Neural cell (in vitro differentiated cells): ENCODE measurements at regions not wholly inside any gene's neighbourhood (a gene's known extent, or its start where the extent isn't known, plus 50 kb on each side); places are given as distances from the start of the nearest gene placed in this dataset.

Source experiments
- H2AFZ ChIP-seq: fragments of 200-600, 300-800 bp; sonication (generic), shearing (Covaris generic); 2 replicates; pipeline ENCODE4 v1.6.0; 2014; ENCODE audit warnings: low read depth, mild to moderate bottlenecking, antibody characterized with exemption, low read length, moderate library complexity
- H3F3A ChIP-seq: fragments of 200-600 bp; shearing (Covaris generic); 2 replicates; pipeline ENCODE4 v1.6.1; 2016; ENCODE audit warnings: mild to moderate bottlenecking, moderate library complexity, mixed read lengths, antibody characterized with exemption, low read length; ENCODE audit not compliant: insufficient read depth, poor library complexity, severe bottlenecking
- H3K27ac ChIP-seq: fragments of 200-600, 300-800 bp; sonication (generic), shearing (Covaris generic); 2 replicates; pipeline ENCODE4 v1.5.1; 2014; ENCODE audit warnings: mild to moderate bottlenecking, low read length, moderate library complexity
- H3K27me3 ChIP-seq: fragments of 300-800, 200-600 bp; sonication (generic), shearing (Covaris generic); 2 replicates; pipeline ENCODE4 v1.6.0; 2014; ENCODE audit warnings: mild to moderate bottlenecking, low read depth, low read length, moderate library complexity; ENCODE audit not compliant: insufficient read depth
- H3K36me3 ChIP-seq: fragments of 300-800, 200-600 bp; sonication (generic), shearing (Covaris generic); 2 replicates; pipeline ENCODE4 v1.5.1; 2014; ENCODE audit warnings: mild to moderate bottlenecking, antibody characterized with exemption, low read length, moderate library complexity; ENCODE audit not compliant: insufficient read depth
- H3K4me2 ChIP-seq: fragments of 300-800, 200-600 bp; sonication (generic), shearing (Covaris generic); 2 replicates; pipeline ENCODE4 v1.6.0; 2014; ENCODE audit warnings: mild to moderate bottlenecking, low read length
- H3K4me3 ChIP-seq: fragments of 300-800, 200-600 bp; sonication (generic), shearing (Covaris generic); 2 replicates; pipeline ENCODE4 v1.5.1; 2014; ENCODE audit warnings: mild to moderate bottlenecking, low read length, moderate library complexity
- H3K79me2 ChIP-seq: fragments of 200-600 bp; shearing (Covaris generic); replicated peaks from 2 replicates; pipeline ENCODE4 v1.6.0; 2014; ENCODE audit warnings: mild to moderate bottlenecking, low read length, moderate library complexity; ENCODE audit not compliant: insufficient read depth
- H3K9ac ChIP-seq: fragments of 300-800, 200-600 bp; sonication (generic), shearing (Covaris generic); 2 replicates; pipeline ENCODE4 v1.6.1; 2016; ENCODE audit warnings: mild to moderate bottlenecking, low read length, mixed read lengths
- H3K9me2 ChIP-seq: fragments of 200-600 bp; shearing (Covaris generic); 2 replicates; pipeline ENCODE4 v1.6.1; 2016; ENCODE audit warnings: mild to moderate bottlenecking, low read length, mixed read lengths; ENCODE audit not compliant: insufficient read depth
- H3K9me3 ChIP-seq: fragments of 200-600, 300-800 bp; sonication (generic), shearing (Covaris generic); 2 replicates; pipeline ENCODE4 v1.6.1; 2016; ENCODE audit warnings: mild to moderate bottlenecking, mixed run types, low read length, moderate library complexity, mixed read lengths
- H4K20me1 ChIP-seq: fragments of 200-600 bp; shearing (Covaris generic); 2 replicates; pipeline ENCODE4 v1.6.1; 2016; ENCODE audit warnings: mild to moderate bottlenecking, mixed run types; ENCODE audit not compliant: insufficient read depth
- EP300 ChIP-seq: fragments of 450-650 bp; conservative IDR thresholded peaks from 2 replicates; pipeline ENCODE4 v1.6.1; 2014; ENCODE audit warnings: antibody characterized with exemption, mild to moderate bottlenecking, moderate library complexity; ENCODE audit not compliant: poor library complexity, severe bottlenecking
- EZH2 ChIP-seq: fragments of 200-600, 300-800 bp; shearing (Covaris generic), sonication (generic); IDR thresholded peaks from 2 replicates; pipeline ENCODE4 v1.6.1; 2014; ENCODE audit warnings: antibody characterized with exemption, low read length, borderline replicate concordance, mild to moderate bottlenecking; ENCODE audit not compliant: insufficient read depth, poor library complexity, severe bottlenecking
- MXI1 ChIP-seq: fragments of 450-650 bp; conservative IDR thresholded peaks from 2 replicates; pipeline ENCODE4 v1.6.1; 2014; ENCODE audit warnings: antibody characterized with exemption, mild to moderate bottlenecking; ENCODE audit not compliant: poor library complexity, severe bottlenecking
- POLR2AphosphoS5 ChIP-seq: IDR thresholded peaks from 2 replicates; pipeline ENCODE4 v1.6.1; 2012
- RAD21 ChIP-seq: fragments of 450-650 bp; conservative IDR thresholded peaks from 2 replicates; pipeline ENCODE4 v1.6.1; 2014; ENCODE audit warnings: antibody characterized with exemption, mild to moderate bottlenecking, moderate library complexity
- SMC3 ChIP-seq: fragments of 450-650 bp; conservative IDR thresholded peaks from 2 replicates; pipeline ENCODE4 v1.6.1; 2014; ENCODE audit warnings: antibody characterized with exemption, mild to moderate bottlenecking, moderate library complexity; ENCODE audit not compliant: poor library complexity
- TAF1 ChIP-seq: IDR thresholded peaks from 2 replicates; pipeline ENCODE4 v1.6.1; 2012; ENCODE audit warnings: low read depth
- TF ChIP-seq, protein P1 (sequence below): IDR thresholded peaks from 2 replicates; pipeline ENCODE4 v1.6.1; 2012; ENCODE audit warnings: borderline replicate concordance
- TF ChIP-seq, protein P2 (sequence below): fragments of 450-650 bp; IDR thresholded peaks from 2 replicates; pipeline ENCODE4 v1.5.1; 2014; ENCODE audit warnings: antibody characterized with exemption, mild to moderate bottlenecking, moderate library complexity; ENCODE audit not compliant: poor library complexity, severe bottlenecking

DNA sequence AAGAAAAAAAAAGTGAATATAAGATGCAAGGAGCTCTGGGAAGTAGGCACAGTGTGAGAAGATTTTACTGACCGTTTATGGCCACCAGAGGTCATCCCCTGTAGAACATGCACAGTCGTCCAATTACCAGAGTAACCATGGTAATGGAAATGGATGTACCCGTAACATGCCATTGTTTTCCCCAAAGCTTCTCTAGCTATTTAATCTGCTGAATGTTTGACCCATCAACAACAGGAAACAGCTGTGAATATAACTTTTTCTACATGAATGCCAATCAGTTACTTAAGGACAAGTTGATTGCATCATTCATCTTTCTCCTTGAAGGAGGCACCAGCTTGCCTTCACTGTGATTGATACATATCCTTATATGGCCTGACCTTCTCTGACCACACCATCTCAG, 1967.0 kb upstream of the CDH9 start:
- no peaks in the 10 kb centered on the region for H3K9me2 ChIP-seq
- H3K9ac ChIP-seq: no peak overlapping the region
- no peak overlapping the region for H2AFZ ChIP-seq
- no peaks in the 10 kb centered on the region for H3K9me3 ChIP-seq
- no peaks in the 10 kb centered on the region for H4K20me1 ChIP-seq
- no peak for TF ChIP-seq EP300
- no peak for TF ChIP-seq EZH2
- H3K79me2 ChIP-seq: no peaks in the 10 kb centered on the region
- no peak overlapping the region for H3K4me2 ChIP-seq
- H3K36me3 ChIP-seq: no peaks in the 10 kb centered on the region
- H3K27me3 ChIP-seq: no peaks in the 10 kb centered on the region
- H3K27ac ChIP-seq: no peak overlapping the region
- H3F3A ChIP-seq: no peaks in the 10 kb centered on the region
- H3K4me3 ChIP-seq: no peak overlapping the region

DNA sequence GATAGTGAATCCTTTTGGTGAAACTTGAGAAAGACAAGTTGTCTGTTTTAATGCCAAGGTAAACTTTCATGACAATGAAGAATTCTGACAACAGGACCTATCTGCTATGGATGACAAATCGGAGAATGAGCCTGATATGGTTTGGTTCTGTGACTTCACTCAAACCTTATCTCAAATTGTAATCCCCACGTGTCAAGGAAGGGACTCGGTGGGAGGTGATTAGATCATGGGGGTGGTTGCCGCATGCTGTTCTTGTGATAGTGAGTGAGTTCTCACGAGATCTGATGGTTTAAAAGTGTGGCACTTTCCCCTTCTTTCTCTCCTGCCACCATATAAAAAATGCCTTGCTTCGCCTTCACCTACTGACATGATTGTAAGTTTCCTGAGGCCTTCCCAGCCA, 1964.1 kb upstream of the CDH9 start:
- TF ChIP-seq EZH2 (no peak), SMC3 (no peak), RAD21 (no peak), EP300 (no peak), TAF1 (no peak), POLR2AphosphoS5 (no peak), MXI1 (no peak)
- TF ChIP-seq, protein P1, sequence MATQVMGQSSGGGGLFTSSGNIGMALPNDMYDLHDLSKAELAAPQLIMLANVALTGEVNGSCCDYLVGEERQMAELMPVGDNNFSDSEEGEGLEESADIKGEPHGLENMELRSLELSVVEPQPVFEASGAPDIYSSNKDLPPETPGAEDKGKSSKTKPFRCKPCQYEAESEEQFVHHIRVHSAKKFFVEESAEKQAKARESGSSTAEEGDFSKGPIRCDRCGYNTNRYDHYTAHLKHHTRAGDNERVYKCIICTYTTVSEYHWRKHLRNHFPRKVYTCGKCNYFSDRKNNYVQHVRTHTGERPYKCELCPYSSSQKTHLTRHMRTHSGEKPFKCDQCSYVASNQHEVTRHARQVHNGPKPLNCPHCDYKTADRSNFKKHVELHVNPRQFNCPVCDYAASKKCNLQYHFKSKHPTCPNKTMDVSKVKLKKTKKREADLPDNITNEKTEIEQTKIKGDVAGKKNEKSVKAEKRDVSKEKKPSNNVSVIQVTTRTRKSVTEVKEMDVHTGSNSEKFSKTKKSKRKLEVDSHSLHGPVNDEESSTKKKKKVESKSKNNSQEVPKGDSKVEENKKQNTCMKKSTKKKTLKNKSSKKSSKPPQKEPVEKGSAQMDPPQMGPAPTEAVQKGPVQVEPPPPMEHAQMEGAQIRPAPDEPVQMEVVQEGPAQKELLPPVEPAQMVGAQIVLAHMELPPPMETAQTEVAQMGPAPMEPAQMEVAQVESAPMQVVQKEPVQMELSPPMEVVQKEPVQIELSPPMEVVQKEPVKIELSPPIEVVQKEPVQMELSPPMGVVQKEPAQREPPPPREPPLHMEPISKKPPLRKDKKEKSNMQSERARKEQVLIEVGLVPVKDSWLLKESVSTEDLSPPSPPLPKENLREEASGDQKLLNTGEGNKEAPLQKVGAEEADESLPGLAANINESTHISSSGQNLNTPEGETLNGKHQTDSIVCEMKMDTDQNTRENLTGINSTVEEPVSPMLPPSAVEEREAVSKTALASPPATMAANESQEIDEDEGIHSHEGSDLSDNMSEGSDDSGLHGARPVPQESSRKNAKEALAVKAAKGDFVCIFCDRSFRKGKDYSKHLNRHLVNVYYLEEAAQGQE: no peak
- TF ChIP-seq, protein P2, sequence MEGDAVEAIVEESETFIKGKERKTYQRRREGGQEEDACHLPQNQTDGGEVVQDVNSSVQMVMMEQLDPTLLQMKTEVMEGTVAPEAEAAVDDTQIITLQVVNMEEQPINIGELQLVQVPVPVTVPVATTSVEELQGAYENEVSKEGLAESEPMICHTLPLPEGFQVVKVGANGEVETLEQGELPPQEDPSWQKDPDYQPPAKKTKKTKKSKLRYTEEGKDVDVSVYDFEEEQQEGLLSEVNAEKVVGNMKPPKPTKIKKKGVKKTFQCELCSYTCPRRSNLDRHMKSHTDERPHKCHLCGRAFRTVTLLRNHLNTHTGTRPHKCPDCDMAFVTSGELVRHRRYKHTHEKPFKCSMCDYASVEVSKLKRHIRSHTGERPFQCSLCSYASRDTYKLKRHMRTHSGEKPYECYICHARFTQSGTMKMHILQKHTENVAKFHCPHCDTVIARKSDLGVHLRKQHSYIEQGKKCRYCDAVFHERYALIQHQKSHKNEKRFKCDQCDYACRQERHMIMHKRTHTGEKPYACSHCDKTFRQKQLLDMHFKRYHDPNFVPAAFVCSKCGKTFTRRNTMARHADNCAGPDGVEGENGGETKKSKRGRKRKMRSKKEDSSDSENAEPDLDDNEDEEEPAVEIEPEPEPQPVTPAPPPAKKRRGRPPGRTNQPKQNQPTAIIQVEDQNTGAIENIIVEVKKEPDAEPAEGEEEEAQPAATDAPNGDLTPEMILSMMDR: no peak
- no peaks in the 10 kb centered on the region for H3F3A ChIP-seq
- H2AFZ ChIP-seq: no peak overlapping the region
- no peaks in the 10 kb centered on the region for H3K79me2 ChIP-seq
- no peaks in the 10 kb centered on the region for H4K20me1 ChIP-seq
- H3K27ac ChIP-seq: no peak overlapping the region
- no peaks in the 10 kb centered on the region for H3K9me2 ChIP-seq
- no peaks in the 10 kb centered on the region for H3K9me3 ChIP-seq
- no peaks in the 10 kb centered on the region for H3K27me3 ChIP-seq
- no peak overlapping the region for H3K9ac ChIP-seq
- H3K4me3 ChIP-seq: no peak overlapping the region
- no peak overlapping the region for H3K4me2 ChIP-seq
- H3K36me3 ChIP-seq: no peaks in the 10 kb centered on the region

DNA sequence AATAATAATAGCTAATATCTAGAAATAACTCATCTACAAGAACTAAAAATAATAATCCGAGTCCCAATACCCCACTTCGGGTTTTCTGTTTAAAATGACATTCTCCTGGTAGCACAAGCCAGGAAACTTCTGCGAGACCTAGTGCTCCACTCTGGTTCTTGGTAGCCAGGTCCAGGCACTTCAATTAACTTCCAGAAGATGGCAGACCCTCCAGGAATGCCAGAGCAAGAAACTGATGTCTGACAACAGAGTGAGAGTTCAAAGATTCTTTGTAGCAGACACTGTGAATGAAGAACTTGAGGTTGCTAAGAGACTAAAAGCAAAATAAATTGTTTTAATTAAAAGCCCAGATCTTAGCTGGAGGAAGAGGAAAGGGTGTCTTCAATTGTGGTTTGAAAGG, 1963.3 kb upstream of the CDH9 start:
- Histone ChIP-seq H3K9ac (no peak overlapping the region), H3K4me3 (no peak overlapping the region), H3K4me2 (no peak overlapping the region), H3F3A (no peaks in the 10 kb centered on the region), H3K27ac (no peak overlapping the region), H3K9me3 (no peaks in the 10 kb centered on the region), H3K27me3 (no peaks in the 10 kb centered on the region), H3K36me3 (no peaks in the 10 kb centered on the region), H3K9me2 (no peaks in the 10 kb centered on the region), H3K79me2 (no peaks in the 10 kb centered on the region), H4K20me1 (no peaks in the 10 kb centered on the region), H2AFZ (no peak overlapping the region)
- TF ChIP-seq, protein P1: no peak
- TF ChIP-seq TAF1: no peak
- TF ChIP-seq SMC3: no peak
- TF ChIP-seq MXI1: no peak
- TF ChIP-seq EP300: no peak
- TF ChIP-seq RAD21: no peak
- TF ChIP-seq, protein P2: no peak
- TF ChIP-seq POLR2AphosphoS5: no peak
- TF ChIP-seq EZH2: no peak
